ENCODE measurements at regions not wholly inside any gene's neighbourhood (a gene's known extent, or its start where the extent isn't known, plus 50 kb on each side); places are given as distances from the start of the nearest gene placed in this dataset.

DNA sequence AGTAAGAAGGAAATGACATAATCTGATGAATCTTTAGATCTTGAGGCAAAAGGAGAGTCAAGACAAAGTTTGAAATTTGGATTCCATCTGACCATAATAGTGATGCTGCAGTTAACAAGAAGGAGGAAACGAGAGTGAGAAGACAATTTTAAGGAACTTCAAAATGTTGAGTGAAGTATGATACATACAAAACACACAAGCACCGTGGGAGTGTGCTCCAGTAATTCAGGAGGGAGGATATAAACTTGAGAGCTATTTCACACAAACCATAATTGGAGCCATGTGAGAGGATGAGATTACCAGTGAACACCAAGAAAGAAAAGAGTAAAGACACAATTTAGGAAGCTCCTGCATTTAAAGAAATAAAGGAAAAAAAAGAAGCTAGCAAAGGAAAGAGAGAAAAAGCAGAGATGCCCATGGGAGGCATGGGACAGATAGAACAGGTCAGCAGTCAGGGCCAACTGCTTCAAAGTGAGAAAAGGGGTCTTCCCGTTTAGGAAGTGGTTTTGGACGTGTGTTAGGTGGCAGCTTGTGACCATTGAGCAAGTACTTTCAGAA is 150.7 kb upstream of the SLC7A11 start:
- Histone ChIP-seq H3K9me3 (ENCODE audit: control insufficient read depth, insufficient read depth, low read length) (no peaks in the 10 kb centered on the region), H3K4me3 (ENCODE audit: low read length) (no peak overlapping the region), H3K27me3 (ENCODE audit: control insufficient read depth, low read length) (no peaks in the 10 kb centered on the region), H3K27ac (ENCODE audit: low read depth, low read length) (no peak overlapping the region), H3F3A (ENCODE audit: control insufficient read depth, insufficient read depth) (no peaks in the 10 kb centered on the region), H4K20me1 (ENCODE audit: control insufficient read depth, insufficient read depth, low read depth, low read length) (no peaks in the 10 kb centered on the region), H3K9me2 (replicated peaks; ENCODE audit: control insufficient read depth, low read length) (no peaks in the 10 kb centered on the region), H3K4me1 (ENCODE audit: control insufficient read depth, low read length) (no peaks in the 10 kb centered on the region), H3K36me3 (ENCODE audit: control insufficient read depth, low read length) (no peaks in the 10 kb centered on the region), H3K79me2 (ENCODE audit: control insufficient read depth, low read length) (no peaks in the 10 kb centered on the region), H3K4me2 (ENCODE audit: low read length) (no peak overlapping the region)
- TF ChIP-seq EZH2phosphoT487 (IDR thresholded peaks at IDR 0.05; ENCODE audit: borderline replicate concordance, low read length) = no peak
- TF ChIP-seq, protein P1, sequence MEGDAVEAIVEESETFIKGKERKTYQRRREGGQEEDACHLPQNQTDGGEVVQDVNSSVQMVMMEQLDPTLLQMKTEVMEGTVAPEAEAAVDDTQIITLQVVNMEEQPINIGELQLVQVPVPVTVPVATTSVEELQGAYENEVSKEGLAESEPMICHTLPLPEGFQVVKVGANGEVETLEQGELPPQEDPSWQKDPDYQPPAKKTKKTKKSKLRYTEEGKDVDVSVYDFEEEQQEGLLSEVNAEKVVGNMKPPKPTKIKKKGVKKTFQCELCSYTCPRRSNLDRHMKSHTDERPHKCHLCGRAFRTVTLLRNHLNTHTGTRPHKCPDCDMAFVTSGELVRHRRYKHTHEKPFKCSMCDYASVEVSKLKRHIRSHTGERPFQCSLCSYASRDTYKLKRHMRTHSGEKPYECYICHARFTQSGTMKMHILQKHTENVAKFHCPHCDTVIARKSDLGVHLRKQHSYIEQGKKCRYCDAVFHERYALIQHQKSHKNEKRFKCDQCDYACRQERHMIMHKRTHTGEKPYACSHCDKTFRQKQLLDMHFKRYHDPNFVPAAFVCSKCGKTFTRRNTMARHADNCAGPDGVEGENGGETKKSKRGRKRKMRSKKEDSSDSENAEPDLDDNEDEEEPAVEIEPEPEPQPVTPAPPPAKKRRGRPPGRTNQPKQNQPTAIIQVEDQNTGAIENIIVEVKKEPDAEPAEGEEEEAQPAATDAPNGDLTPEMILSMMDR (IDR thresholded peaks at IDR 0.05; ENCODE audit: low read depth, low read length, poor library complexity, severe bottlenecking) = no peak

DNA sequence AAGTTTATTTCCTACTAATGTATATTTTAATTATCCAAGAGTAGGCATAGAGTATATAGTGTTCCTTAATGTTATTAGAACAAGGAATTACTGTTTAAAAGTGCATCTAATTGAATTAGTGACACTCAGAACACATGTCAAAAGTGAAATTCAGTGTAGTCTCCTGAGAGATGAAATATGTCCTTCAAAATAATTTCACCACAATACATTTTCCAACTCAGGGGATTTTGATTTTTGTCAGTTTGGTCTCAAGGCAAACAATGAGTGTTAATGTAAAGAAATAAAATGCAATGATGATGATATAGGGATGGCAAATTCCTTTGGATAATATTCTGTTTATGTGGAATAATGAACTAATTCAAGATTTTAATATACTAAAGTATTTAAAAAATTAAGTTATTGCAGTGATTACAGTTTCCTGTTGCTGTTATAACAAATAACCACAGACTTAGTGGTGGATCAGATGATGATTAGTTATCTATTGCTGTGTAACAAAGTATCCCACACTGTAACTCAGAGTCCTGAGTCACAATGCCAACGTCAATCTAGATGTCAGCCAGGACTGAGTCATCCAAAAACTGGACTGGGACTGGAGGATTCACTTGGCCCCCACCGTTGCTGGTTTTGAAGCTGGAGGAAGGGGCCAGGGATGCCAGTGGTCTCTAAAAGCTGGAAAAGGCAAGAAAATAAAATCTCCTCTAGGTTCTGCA is 148.0 kb upstream of the SLC7A11 start:
- H3F3A ChIP-seq (ENCODE audit: control insufficient read depth, insufficient read depth) = no peaks in the 10 kb centered on the region
- H3K27ac ChIP-seq (ENCODE audit: low read depth, low read length) = no peak overlapping the region
- no peaks in the 10 kb centered on the region for H3K4me1 ChIP-seq (ENCODE audit: control insufficient read depth, low read length)
- no peaks in the 10 kb centered on the region for H4K20me1 ChIP-seq (ENCODE audit: control insufficient read depth, insufficient read depth, low read depth, low read length)
- H3K79me2 ChIP-seq (ENCODE audit: control insufficient read depth, low read length) = no peaks in the 10 kb centered on the region
- H3K36me3 ChIP-seq (ENCODE audit: control insufficient read depth, low read length) = no peaks in the 10 kb centered on the region
- H3K4me2 ChIP-seq (ENCODE audit: low read length) = no peak overlapping the region
- no peak for TF ChIP-seq EZH2phosphoT487 (IDR thresholded peaks at IDR 0.05; ENCODE audit: borderline replicate concordance, low read length)
- TF ChIP-seq, protein P1 (IDR thresholded peaks at IDR 0.05; ENCODE audit: low read depth, low read length, poor library complexity, severe bottlenecking) = no peak
- no peaks in the 10 kb centered on the region for H3K9me3 ChIP-seq (ENCODE audit: control insufficient read depth, insufficient read depth, low read length)
- no peaks in the 10 kb centered on the region for H3K27me3 ChIP-seq (ENCODE audit: control insufficient read depth, low read length)
- no peaks in the 10 kb centered on the region for H3K9me2 ChIP-seq (replicated peaks; ENCODE audit: control insufficient read depth, low read length)
- no peak overlapping the region for H3K4me3 ChIP-seq (ENCODE audit: low read length)

DNA sequence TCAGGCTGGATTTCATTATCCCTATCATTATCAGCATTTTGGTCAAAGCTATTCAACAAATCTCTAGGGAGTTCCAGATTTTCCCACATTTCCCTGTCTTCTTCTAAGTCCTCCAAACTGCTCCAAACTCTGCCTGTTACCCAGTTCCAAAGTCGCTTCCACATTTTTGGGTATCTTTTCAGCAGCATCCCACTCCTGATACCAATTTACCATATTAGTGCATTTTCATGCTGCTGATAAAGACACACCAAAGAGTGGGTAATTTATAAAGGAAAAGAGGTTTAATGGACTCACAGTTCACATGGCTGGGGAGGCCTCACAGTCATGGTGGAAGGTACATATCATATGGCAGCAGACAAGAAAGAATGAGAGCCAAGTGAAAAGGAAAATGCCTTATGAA is 132.8 kb upstream of the SLC7A11 start:
- H3K36me3 ChIP-seq (ENCODE audit: control insufficient read depth, low read length) = no peaks in the 10 kb centered on the region
- H4K20me1 ChIP-seq (ENCODE audit: control insufficient read depth, insufficient read depth, low read depth, low read length) = no peaks in the 10 kb centered on the region
- H3K9me3 ChIP-seq (ENCODE audit: control insufficient read depth, insufficient read depth, low read length) = no peaks in the 10 kb centered on the region
- H3K79me2 ChIP-seq (ENCODE audit: control insufficient read depth, low read length) = no peaks in the 10 kb centered on the region
- H3F3A ChIP-seq (ENCODE audit: control insufficient read depth, insufficient read depth) = no peaks in the 10 kb centered on the region
- H3K27me3 ChIP-seq (ENCODE audit: control insufficient read depth, low read length) = no peaks in the 10 kb centered on the region
- no peaks in the 10 kb centered on the region for H3K4me1 ChIP-seq (ENCODE audit: control insufficient read depth, low read length)
- no peak overlapping the region for H3K27ac ChIP-seq (ENCODE audit: low read depth, low read length)
- H3K9me2 ChIP-seq (replicated peaks; ENCODE audit: control insufficient read depth, low read length) = no peaks in the 10 kb centered on the region
- TF ChIP-seq EZH2phosphoT487 (IDR thresholded peaks at IDR 0.05; ENCODE audit: borderline replicate concordance, low read length) = no peak
- TF ChIP-seq, protein P1 (IDR thresholded peaks at IDR 0.05; ENCODE audit: low read depth, low read length, poor library complexity, severe bottlenecking) = no peak
- H3K4me2 ChIP-seq (ENCODE audit: low read length) = no peak overlapping the region
- H3K4me3 ChIP-seq (ENCODE audit: low read length) = no peak overlapping the region

All from DOHH2 (cell line).